Natural killer cell (primary cell): ENCODE measurements at regions not wholly inside any gene's neighbourhood (a gene's known extent, or its start where the extent isn't known, plus 50 kb on each side); places are given as distances from the start of the nearest gene placed in this dataset.
A peak's percentile ranks its signal among the peaks of the same experiment; 100 is the strongest.

Experiments
- ATAC-seq, 3 donors: fragments of 150-1000 bp in 2 of 3; fragments of 200-7000 bp in 1 of 3; cut with Tn5 transposase; 1 replicate in 1 of 3; 2 replicates in 2 of 3; pipeline ENCODE4 v1.10.0; 2021; ENCODE audit warnings: mild to moderate bottlenecking in 2 of 3, moderate library complexity in 2 of 3
- DNase-seq, 2 donors: peaks; one replicate each; pipeline versions ENCODE4 v3.0.0 to v3.0.0-alpha.2; 2013 to 2021; ENCODE audit warnings: mixed read lengths in 1 of 2
- H3K27ac ChIP-seq: one replicate; pipeline ENCODE4 v1.5.1; 2013; ENCODE audit warnings: mild to moderate bottlenecking, low read length
- H3K27me3 ChIP-seq: one replicate; pipeline ENCODE4 v1.6.1; 2013; ENCODE audit warnings: low read length; ENCODE audit not compliant: control insufficient read depth, insufficient read depth
- H3K36me3 ChIP-seq: one replicate; pipeline ENCODE4 v1.6.1; 2013; ENCODE audit warnings: low read length; ENCODE audit not compliant: control insufficient read depth, insufficient read depth
- H3K4me1 ChIP-seq: one replicate; pipeline ENCODE4 v1.6.1; 2013; ENCODE audit warnings: low read length; ENCODE audit not compliant: control insufficient read depth, insufficient read depth
- H3K4me3 ChIP-seq: one replicate; pipeline ENCODE4 v1.5.1; 2013; ENCODE audit warnings: low read length
- H3K9me3 ChIP-seq: one replicate; pipeline ENCODE4 v1.6.1; 2013; ENCODE audit warnings: low read length; ENCODE audit not compliant: control insufficient read depth, insufficient read depth
- H3K27ac Mint-ChIP-seq, 2 donors: one replicate each; pipeline ENCODE4 v1.8.0; 2022; ENCODE audit warnings: mild to moderate bottlenecking in 2 of 2, mixed read lengths in 2 of 2, moderate library complexity in 1 of 2
- H3K27me3 Mint-ChIP-seq, 2 donors: one replicate each; pipeline ENCODE4 v1.8.0; 2022; ENCODE audit warnings: low read depth in 2 of 2, mixed read lengths in 2 of 2
- H3K36me3 Mint-ChIP-seq: one replicate; pipeline ENCODE4 v1.8.0; 2022; ENCODE audit warnings: mixed read lengths
- H3K4me1 Mint-ChIP-seq, 2 donors: one replicate each; pipeline ENCODE4 v1.8.0; 2022; ENCODE audit warnings: mixed read lengths in 2 of 2
- H3K4me3 Mint-ChIP-seq: one replicate; pipeline ENCODE4 v1.8.0; 2022; ENCODE audit warnings: mild to moderate bottlenecking, moderate library complexity, mixed read lengths
- H3K9me3 Mint-ChIP-seq, 2 donors: one replicate each; pipeline ENCODE4 v1.8.0; 2022; ENCODE audit warnings: mixed read lengths in 2 of 2
- WGBS: methylation state at CpG from one replicate; pipeline ENCODE4 v1.1.7; 2013; ENCODE audit warnings: missing lambda C conversion rate; ENCODE audit not compliant: insufficient coverage; 5-methylcytosine and 5-hydroxymethylcytosine counted together
- intact Hi-C: fragments of 100-400 bp; cut with micrococcal nuclease; formaldehyde crosslinking; loops from one replicate; pipeline ENCODE4 v1.14.2; 2022
- TF ChIP-seq, protein P1 (sequence below): fragments of 200-600 bp; IDR thresholded peaks from one replicate; pipeline ENCODE4 v1.8.0; 2022; ENCODE audit warnings: antibody characterized with exemption

- H3K27ac ChIP-seq: no peak overlapping the region
- TF ChIP-seq, protein P1, sequence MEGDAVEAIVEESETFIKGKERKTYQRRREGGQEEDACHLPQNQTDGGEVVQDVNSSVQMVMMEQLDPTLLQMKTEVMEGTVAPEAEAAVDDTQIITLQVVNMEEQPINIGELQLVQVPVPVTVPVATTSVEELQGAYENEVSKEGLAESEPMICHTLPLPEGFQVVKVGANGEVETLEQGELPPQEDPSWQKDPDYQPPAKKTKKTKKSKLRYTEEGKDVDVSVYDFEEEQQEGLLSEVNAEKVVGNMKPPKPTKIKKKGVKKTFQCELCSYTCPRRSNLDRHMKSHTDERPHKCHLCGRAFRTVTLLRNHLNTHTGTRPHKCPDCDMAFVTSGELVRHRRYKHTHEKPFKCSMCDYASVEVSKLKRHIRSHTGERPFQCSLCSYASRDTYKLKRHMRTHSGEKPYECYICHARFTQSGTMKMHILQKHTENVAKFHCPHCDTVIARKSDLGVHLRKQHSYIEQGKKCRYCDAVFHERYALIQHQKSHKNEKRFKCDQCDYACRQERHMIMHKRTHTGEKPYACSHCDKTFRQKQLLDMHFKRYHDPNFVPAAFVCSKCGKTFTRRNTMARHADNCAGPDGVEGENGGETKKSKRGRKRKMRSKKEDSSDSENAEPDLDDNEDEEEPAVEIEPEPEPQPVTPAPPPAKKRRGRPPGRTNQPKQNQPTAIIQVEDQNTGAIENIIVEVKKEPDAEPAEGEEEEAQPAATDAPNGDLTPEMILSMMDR: no peak
- H3K27me3 ChIP-seq: no peaks in the 10 kb centered on the region
- Mint-ChIP-seq H3K27ac (no peak overlapping the region), H3K36me3 (no peaks in the 10 kb centered on the region), H3K27me3 (peaks cover 7 to 13% of the 10 kb centered on the region in 2 donors), H3K4me1 (peaks cover 0 to 5% of the 10 kb centered on the region in 2 donors), H3K9me3 (peaks cover 0 to 2% of the 10 kb centered on the region in 2 donors), H3K4me3 (no peak overlapping the region)
- no peaks in the 10 kb centered on the region for H3K36me3 ChIP-seq
- DNase-seq (no peak), ATAC-seq (no peak)
- intact Hi-C loops: no loop called here
- 92% methylated on average over 4 of the region's 4 CpGs for WGBS
- H3K4me1 ChIP-seq: peaks cover 5% of the 10 kb centered on the region
- H3K9me3 ChIP-seq: no peaks in the 10 kb centered on the region
- no peak overlapping the region for H3K4me3 ChIP-seq
These were observed 80.3 kb downstream of the THNSL2 start for GRCh38 chr2:88250404-88250803.

GRCh38 chr2:88248280-88248828 lies 78.2 kb downstream of the THNSL2 start:
- ATAC-seq (no peak), DNase-seq (no peak)
- 78% methylated on average over 5 of the region's 5 CpGs for WGBS
- no peaks in the 10 kb centered on the region for H3K9me3 ChIP-seq
- TF ChIP-seq, protein P1: no peak
- H3K4me3 ChIP-seq: no peak overlapping the region
- H3K4me1 Mint-ChIP-seq: peaks cover 0 to 5% of the 10 kb centered on the region in 2 donors
- no peaks in the 10 kb centered on the region for H3K36me3 ChIP-seq
- no peaks in the 10 kb centered on the region for H3K36me3 Mint-ChIP-seq
- no peak overlapping the region for H3K27ac ChIP-seq
- intact Hi-C loops: no loop called here
- peaks cover 7 to 13% of the 10 kb centered on the region in 2 donors for H3K27me3 Mint-ChIP-seq
- H3K27me3 ChIP-seq: no peaks in the 10 kb centered on the region
- H3K9me3 Mint-ChIP-seq: peaks cover 0 to 2% of the 10 kb centered on the region in 2 donors
- H3K4me3 Mint-ChIP-seq: no peak overlapping the region
- no peak overlapping the region for H3K27ac Mint-ChIP-seq
- H3K4me1 ChIP-seq: peaks cover 5% of the 10 kb centered on the region

DNA sequence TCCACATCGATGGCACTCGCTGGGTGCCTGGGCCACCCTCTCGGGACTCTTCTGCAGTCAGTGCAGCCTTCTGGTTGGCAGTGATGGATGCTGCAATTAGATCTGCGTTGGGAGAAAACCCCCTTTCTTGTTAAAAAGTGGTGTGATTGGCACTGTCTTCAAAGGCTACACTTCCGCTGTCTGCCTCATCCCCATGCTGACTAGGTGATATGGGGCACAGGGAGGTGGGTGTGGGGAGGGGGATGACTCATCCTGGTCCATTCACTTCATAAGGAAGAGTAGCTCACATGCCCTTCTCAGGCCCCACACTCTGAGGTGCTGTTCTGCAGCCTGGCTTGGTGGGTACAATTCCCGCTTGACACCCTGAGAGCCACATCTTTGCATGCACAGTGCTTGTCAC lies 77.4 kb downstream of the THNSL2 start:
- H3K27ac Mint-ChIP-seq: no peak overlapping the region
- WGBS: 83% methylated on average over 6 of the region's 6 CpGs
- intact Hi-C loops: no loop called here
- DNase-seq: peak in 1 of 2 donors; percentile 28
- Histone ChIP-seq H3K36me3 (no peaks in the 10 kb centered on the region), H3K4me3 (no peak overlapping the region), H3K27ac (no peak overlapping the region), H3K27me3 (no peaks in the 10 kb centered on the region), H3K4me1 (peaks cover 3% of the 10 kb centered on the region), H3K9me3 (no peaks in the 10 kb centered on the region)
- H3K4me1 Mint-ChIP-seq: no peaks in the 10 kb centered on the region
- H3K9me3 Mint-ChIP-seq: no peaks in the 10 kb centered on the region
- TF ChIP-seq, protein P1: no peak
- H3K27me3 Mint-ChIP-seq: peaks cover 7 to 13% of the 10 kb centered on the region in 2 donors
- no peak overlapping the region for H3K4me3 Mint-ChIP-seq
- H3K36me3 Mint-ChIP-seq: no peaks in the 10 kb centered on the region
- peak in 1 of 3 donors; percentile 21 for ATAC-seq

DNA sequence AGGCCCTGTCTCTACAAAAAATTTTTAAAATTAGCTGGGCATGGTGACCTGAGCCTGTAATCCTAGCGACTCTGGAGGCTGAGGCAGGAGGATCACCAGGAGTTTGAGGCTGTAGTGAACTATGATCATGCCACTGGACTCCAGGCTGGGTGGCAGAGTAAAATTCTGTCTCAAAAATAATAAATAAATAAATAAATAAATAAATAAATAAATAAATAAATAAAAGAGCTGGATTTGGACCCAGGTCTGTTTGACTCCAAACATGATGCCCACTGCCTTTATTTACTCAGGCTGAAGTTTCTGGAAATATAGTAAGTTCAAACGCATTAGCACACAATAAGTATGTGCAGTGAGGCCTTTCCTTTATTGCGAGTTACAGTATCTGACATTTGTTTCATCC lies 75.0 kb downstream of the THNSL2 start:
- Mint-ChIP-seq H3K27me3 (peaks cover 7 to 13% of the 10 kb centered on the region in 2 donors), H3K9me3 (no peaks in the 10 kb centered on the region), H3K27ac (no peak overlapping the region), H3K4me1 (peaks cover 2 to 5% of the 10 kb centered on the region in 2 donors), H3K36me3 (no peaks in the 10 kb centered on the region), H3K4me3 (no peak overlapping the region)
- TF ChIP-seq, protein P1: no peak
- WGBS: 91% methylated on average over 3 of the region's 3 CpGs
- H3K4me1 ChIP-seq: peaks cover 12% of the 10 kb centered on the region
- H3K4me3 ChIP-seq: no peak overlapping the region
- intact Hi-C loops: no loop called here
- DNase-seq (no peak), ATAC-seq (no peak)
- H3K27ac ChIP-seq: no peak overlapping the region
- H3K27me3 ChIP-seq: no peaks in the 10 kb centered on the region
- no peaks in the 10 kb centered on the region for H3K36me3 ChIP-seq
- H3K9me3 ChIP-seq: no peaks in the 10 kb centered on the region
